MCF 10A (cell line): ENCODE measurements at regions not wholly inside any gene's neighbourhood (a gene's known extent, or its start where the extent isn't known, plus 50 kb on each side); places are given as distances from the start of the nearest gene placed in this dataset.

Experiments
- BruUV-seq: library from RNA; stranded (reverse); fragments of 400-500 nt; replicated peaks from 2 replicates; lab custom pipeline; 2021; lab: Mats Ljungman, UMichigan
- CTCF ChIA-PET: fragments of 300-600 bp; sonication (Branson Sonifier 250); formaldehyde crosslinking; extraction: SDS; loops from one replicate; lab custom pipeline; 2021; ENCODE audit warnings: antibody characterized with exemption, inconsistent platforms; lab: Yijun Ruan, JAX
- POLR2A ChIA-PET: fragments of 300-600, 350-650 bp; sonication (Branson Sonifier 250); formaldehyde crosslinking; extraction: SDS; loops from one replicate; lab custom pipeline; 2020; ENCODE audit warnings: antibody characterized with exemption, inconsistent platforms; lab: Yijun Ruan, JAX
- DNase-seq: peaks from one replicate; pipeline ENCODE4 v3.0.0-alpha.2; 2018; ENCODE audit not compliant: unreplicated experiment
- H3K27ac Mint-ChIP-seq: one replicate; pipeline ENCODE4 v1.8.0; 2022; ENCODE audit warnings: mild to moderate bottlenecking, low read depth, mixed read lengths; ENCODE audit not compliant: unreplicated experiment
- H3K27me3 Mint-ChIP-seq: one replicate; pipeline ENCODE4 v1.8.0; 2022; ENCODE audit warnings: mixed read lengths; ENCODE audit not compliant: insufficient read depth, unreplicated experiment
- H3K36me3 Mint-ChIP-seq: one replicate; pipeline ENCODE4 v1.8.0; 2022; ENCODE audit warnings: mild to moderate bottlenecking, moderate library complexity, mixed read lengths; ENCODE audit not compliant: insufficient read depth, unreplicated experiment
- H3K4me1 Mint-ChIP-seq: one replicate; pipeline ENCODE4 v1.8.0; 2022; ENCODE audit warnings: mixed read lengths; ENCODE audit not compliant: insufficient read depth, unreplicated experiment
- H3K4me3 Mint-ChIP-seq: one replicate; pipeline ENCODE4 v1.8.0; 2022; ENCODE audit warnings: mild to moderate bottlenecking, moderate library complexity, mixed read lengths; ENCODE audit not compliant: unreplicated experiment
- H3K9me3 Mint-ChIP-seq: one replicate; pipeline ENCODE4 v1.8.0; 2022; ENCODE audit warnings: mixed read lengths; ENCODE audit not compliant: unreplicated experiment
- intact Hi-C: fragments of 100-400 bp; cut with micrococcal nuclease; formaldehyde crosslinking; loops from 2 replicates; pipeline ENCODE4 v1.14.1; 2022
- TF ChIP-seq, protein P1 (sequence below): fragments of 200-600 bp; IDR thresholded peaks from one replicate; pipeline ENCODE4 v1.8.0; 2022; ENCODE audit warnings: antibody characterized with exemption, mild to moderate bottlenecking; ENCODE audit not compliant: unreplicated experiment

DNA sequence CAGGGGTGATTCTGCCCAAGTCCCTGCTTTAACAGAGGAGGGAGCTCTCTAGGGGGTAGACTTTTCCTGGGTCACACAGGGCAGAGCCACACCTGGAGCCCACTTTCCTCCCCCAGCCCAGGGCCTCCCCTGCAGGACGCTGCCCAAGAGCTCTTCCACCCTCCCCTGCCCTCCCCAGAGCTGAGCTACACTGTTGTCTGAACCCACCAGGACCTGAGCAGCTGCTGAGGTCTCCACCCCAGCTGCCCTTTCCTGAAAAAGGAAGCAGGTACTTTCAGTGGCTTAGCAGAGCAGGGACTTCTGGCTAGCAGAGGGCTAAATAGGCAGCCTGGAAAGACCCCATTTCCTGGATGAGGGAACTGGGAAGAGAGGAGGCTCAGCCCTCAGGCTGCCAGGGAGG, 169.3 kb upstream of the ETV3 start:
- ChIA-PET POLR2A (no interaction called here), CTCF (interaction anchor here (0.6 to 0.9 kb wide), 3 partner anchors 184 to 952 kb away, joined by 3 to 5 read pairs (median 4); no protein-coding TSS in a partner anchor)
- H3K27ac Mint-ChIP-seq = no peak overlapping the region
- BruUV-seq = no TSS peak
- H3K36me3 Mint-ChIP-seq = no peaks in the 10 kb centered on the region
- DNase-seq = no peak
- TF ChIP-seq, protein P1, sequence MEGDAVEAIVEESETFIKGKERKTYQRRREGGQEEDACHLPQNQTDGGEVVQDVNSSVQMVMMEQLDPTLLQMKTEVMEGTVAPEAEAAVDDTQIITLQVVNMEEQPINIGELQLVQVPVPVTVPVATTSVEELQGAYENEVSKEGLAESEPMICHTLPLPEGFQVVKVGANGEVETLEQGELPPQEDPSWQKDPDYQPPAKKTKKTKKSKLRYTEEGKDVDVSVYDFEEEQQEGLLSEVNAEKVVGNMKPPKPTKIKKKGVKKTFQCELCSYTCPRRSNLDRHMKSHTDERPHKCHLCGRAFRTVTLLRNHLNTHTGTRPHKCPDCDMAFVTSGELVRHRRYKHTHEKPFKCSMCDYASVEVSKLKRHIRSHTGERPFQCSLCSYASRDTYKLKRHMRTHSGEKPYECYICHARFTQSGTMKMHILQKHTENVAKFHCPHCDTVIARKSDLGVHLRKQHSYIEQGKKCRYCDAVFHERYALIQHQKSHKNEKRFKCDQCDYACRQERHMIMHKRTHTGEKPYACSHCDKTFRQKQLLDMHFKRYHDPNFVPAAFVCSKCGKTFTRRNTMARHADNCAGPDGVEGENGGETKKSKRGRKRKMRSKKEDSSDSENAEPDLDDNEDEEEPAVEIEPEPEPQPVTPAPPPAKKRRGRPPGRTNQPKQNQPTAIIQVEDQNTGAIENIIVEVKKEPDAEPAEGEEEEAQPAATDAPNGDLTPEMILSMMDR = no peak
- H3K4me3 Mint-ChIP-seq = no peak overlapping the region
- H3K4me1 Mint-ChIP-seq = no peaks in the 10 kb centered on the region
- no peaks in the 10 kb centered on the region for H3K9me3 Mint-ChIP-seq
- peaks cover 91% of the 10 kb centered on the region for H3K27me3 Mint-ChIP-seq
- intact Hi-C loops = no loop called here

DNA sequence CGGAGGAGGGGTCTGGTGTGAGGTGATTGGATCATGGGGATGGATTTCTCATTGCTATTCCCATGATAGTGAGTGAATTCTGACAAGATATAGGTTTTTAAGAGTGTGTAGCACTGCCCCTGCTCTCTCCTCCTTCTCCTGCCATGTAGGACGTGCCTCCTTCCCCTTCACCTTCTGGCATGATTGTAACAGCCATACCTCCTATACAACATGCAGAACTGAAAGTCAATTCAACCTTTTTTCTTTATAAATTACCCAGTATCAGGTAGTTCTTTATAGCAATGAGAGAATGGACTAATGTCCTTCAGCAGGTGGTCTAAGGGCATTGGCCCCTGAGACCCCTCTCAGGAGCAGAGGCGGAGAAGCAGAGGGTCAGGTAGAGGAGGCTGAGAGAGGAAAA, 168.7 kb upstream of the ETV3 start:
- TF ChIP-seq, protein P1 = no peak
- Mint-ChIP-seq H3K9me3 (no peaks in the 10 kb centered on the region), H3K4me3 (no peak overlapping the region), H3K27ac (no peak overlapping the region), H3K4me1 (no peaks in the 10 kb centered on the region), H3K27me3 (peaks cover 91% of the 10 kb centered on the region), H3K36me3 (no peaks in the 10 kb centered on the region)
- intact Hi-C loops = no loop called here
- no peak for DNase-seq
- ChIA-PET POLR2A (no interaction called here), CTCF (interaction anchor here (0.6 kb wide), 1 partner anchor 952 kb away, joined by 4 read pairs; no protein-coding TSS in a partner anchor)
- no TSS peak for BruUV-seq

DNA sequence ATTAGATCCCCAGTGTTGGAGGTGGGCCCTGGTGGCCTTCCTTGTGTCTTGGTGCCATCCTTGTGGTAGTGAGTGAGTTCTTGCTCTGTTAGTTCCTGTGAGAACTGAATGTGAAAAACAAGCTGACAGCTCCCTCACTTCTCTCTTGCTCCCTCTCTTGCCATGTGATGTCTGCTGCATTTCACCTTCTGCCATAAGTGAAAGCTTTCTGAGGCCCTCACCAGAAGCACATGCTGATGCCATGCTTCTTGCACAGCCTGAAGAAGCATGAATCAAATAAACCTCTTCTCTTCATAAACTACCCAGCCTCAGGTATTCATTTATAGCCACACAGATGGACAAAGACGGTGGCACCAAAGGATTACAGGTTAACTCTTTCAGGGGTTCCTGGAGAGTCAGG, 166.1 kb upstream of the ETV3 start:
- intact Hi-C loops = no loop called here
- no peak for DNase-seq
- Mint-ChIP-seq H3K36me3 (no peaks in the 10 kb centered on the region), H3K27ac (no peak overlapping the region), H3K9me3 (no peaks in the 10 kb centered on the region), H3K27me3 (peaks cover 88% of the 10 kb centered on the region), H3K4me1 (no peaks in the 10 kb centered on the region), H3K4me3 (no peak overlapping the region)
- TF ChIP-seq, protein P1 = no peak
- POLR2A ChIA-PET = interaction anchor here (0.7 kb wide), 1 partner anchor 695 kb away, joined by 3 read pairs; no protein-coding TSS in a partner anchor
- CTCF ChIA-PET = interaction anchor here (1.0 kb wide), 1 partner anchor 133 kb away, joined by 3 read pairs; no protein-coding TSS in a partner anchor
- no TSS peak for BruUV-seq

DNA sequence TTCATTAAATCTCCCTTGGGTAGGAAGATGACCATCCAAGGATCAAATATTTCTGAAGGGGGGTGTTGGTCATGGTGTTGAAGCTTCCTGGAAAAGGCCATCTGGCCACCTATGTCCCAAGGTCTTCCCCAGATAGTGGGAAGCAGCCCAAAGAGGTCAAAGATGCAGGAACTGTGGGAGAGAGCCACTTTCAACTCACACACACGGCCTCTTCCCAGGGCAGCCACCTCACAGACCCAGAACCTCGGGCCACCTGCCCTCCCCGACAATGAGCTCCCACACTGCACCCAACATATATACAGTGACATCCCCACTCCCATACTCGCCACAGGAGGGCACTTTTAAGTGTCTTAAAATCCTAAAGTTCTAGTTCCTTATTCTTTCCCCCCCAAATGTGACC, 164.5 kb upstream of the ETV3 start:
- Mint-ChIP-seq H3K27me3 (peaks cover 88% of the 10 kb centered on the region), H3K9me3 (no peaks in the 10 kb centered on the region), H3K4me3 (no peak overlapping the region), H3K4me1 (no peaks in the 10 kb centered on the region), H3K27ac (no peak overlapping the region), H3K36me3 (no peaks in the 10 kb centered on the region)
- CTCF ChIA-PET = no interaction called here
- BruUV-seq = no TSS peak
- TF ChIP-seq, protein P1 = no peak
- intact Hi-C loops = no loop called here
- POLR2A ChIA-PET = no interaction called here
- DNase-seq = no peak
